Glutamatergic neuron (in vitro differentiated cells): ENCODE measurements at regions not wholly inside any gene's neighbourhood (a gene's known extent, or its start where the extent isn't known, plus 50 kb on each side); places are given as distances from the start of the nearest gene placed in this dataset.

Experiments used
- DNase-seq: peaks from one replicate; pipeline ENCODE4 v3.0.0; 2022
- H3K27ac Mint-ChIP-seq: one replicate; pipeline ENCODE4 v1.8.0; 2020; ENCODE audit warnings: mild to moderate bottlenecking, mixed read lengths, inconsistent platforms; ENCODE audit not compliant: unreplicated experiment
- H3K27me3 Mint-ChIP-seq: one replicate; pipeline ENCODE4 v1.8.0; 2020; ENCODE audit warnings: mild to moderate bottlenecking, moderate library complexity, mixed read lengths, inconsistent platforms; ENCODE audit not compliant: unreplicated experiment
- H3K36me3 Mint-ChIP-seq: one replicate; pipeline ENCODE4 v1.8.0; 2020; ENCODE audit warnings: mild to moderate bottlenecking, mixed read lengths, inconsistent platforms; ENCODE audit not compliant: unreplicated experiment
- H3K4me1 Mint-ChIP-seq: one replicate; pipeline ENCODE4 v1.8.0; 2020; ENCODE audit warnings: mild to moderate bottlenecking, low read depth, mixed read lengths, inconsistent platforms; ENCODE audit not compliant: unreplicated experiment
- H3K4me3 Mint-ChIP-seq: one replicate; pipeline ENCODE4 v1.8.0; 2020; ENCODE audit warnings: mild to moderate bottlenecking, mixed read lengths, inconsistent platforms; ENCODE audit not compliant: unreplicated experiment
- H3K9me3 Mint-ChIP-seq: one replicate; pipeline ENCODE4 v1.8.0; 2020; ENCODE audit warnings: mild to moderate bottlenecking, moderate library complexity, mixed read lengths, inconsistent platforms; ENCODE audit not compliant: unreplicated experiment
- CTCF ChIP-seq: fragments of 200-600 bp; sonication (generic); IDR thresholded peaks from one replicate; pipeline ENCODE4 v1.5.0; 2021; ENCODE audit not compliant: partially characterized antibody, unreplicated experiment

GRCh38 chr3:76387000-76387399 lies 601.7 kb upstream of the ZNF717 start:
- H3K9me3 Mint-ChIP-seq = no peaks in the 10 kb centered on the region
- no peak overlapping the region for H3K4me3 Mint-ChIP-seq
- H3K36me3 Mint-ChIP-seq = no peaks in the 10 kb centered on the region
- no peak for DNase-seq
- no peak overlapping the region for H3K27ac Mint-ChIP-seq
- peaks cover 13% of the 10 kb centered on the region for H3K4me1 Mint-ChIP-seq
- peaks cover 2% of the 10 kb centered on the region for H3K27me3 Mint-ChIP-seq
- no peak for TF ChIP-seq CTCF

- H3K9me3 Mint-ChIP-seq = no peaks in the 10 kb centered on the region
- no peaks in the 10 kb centered on the region for H3K4me1 Mint-ChIP-seq
- no peaks in the 10 kb centered on the region for H3K27me3 Mint-ChIP-seq
- DNase-seq = no peak
- no peaks in the 10 kb centered on the region for H3K36me3 Mint-ChIP-seq
- no peak for TF ChIP-seq CTCF
- no peak overlapping the region for H3K27ac Mint-ChIP-seq
- H3K4me3 Mint-ChIP-seq = no peak overlapping the region
Measured at GRCh38 chr3:76400141-76400540, 614.8 kb upstream of the ZNF717 start.

- Mint-ChIP-seq H3K27ac (no peak overlapping the region), H3K36me3 (no peaks in the 10 kb centered on the region), H3K4me1 (no peaks in the 10 kb centered on the region), H3K27me3 (no peaks in the 10 kb centered on the region), H3K4me3 (no peak overlapping the region), H3K9me3 (no peaks in the 10 kb centered on the region)
- no peak for DNase-seq
- no peak for TF ChIP-seq CTCF
Measured at GRCh38 chr3:76402926-76403325, 617.6 kb upstream of the ZNF717 start.

- TF ChIP-seq CTCF = no peak
- no peaks in the 10 kb centered on the region for H3K36me3 Mint-ChIP-seq
- H3K27me3 Mint-ChIP-seq = no peaks in the 10 kb centered on the region
Measured at GRCh38 chr3:76403556-76403955, 618.2 kb upstream of the ZNF717 start.

GRCh38 chr3:76405196-76405595 lies 619.8 kb upstream of the ZNF717 start:
- no peaks in the 10 kb centered on the region for H3K4me1 Mint-ChIP-seq
- H3K4me3 Mint-ChIP-seq = no peak overlapping the region
- TF ChIP-seq CTCF = no peak
- DNase-seq = no peak
- H3K27ac Mint-ChIP-seq = no peak overlapping the region
- no peaks in the 10 kb centered on the region for H3K9me3 Mint-ChIP-seq
- no peaks in the 10 kb centered on the region for H3K27me3 Mint-ChIP-seq
- no peaks in the 10 kb centered on the region for H3K36me3 Mint-ChIP-seq

More at GRCh38 chr3:76403556-76403955, 618.2 kb upstream of the ZNF717 start:
- DNase-seq = no peak
- Mint-ChIP-seq H3K27ac (no peak overlapping the region), H3K4me1 (no peaks in the 10 kb centered on the region), H3K4me3 (no peak overlapping the region), H3K9me3 (no peaks in the 10 kb centered on the region)
